Panc1 (cell line): ENCODE measurements at regions not wholly inside any gene's neighbourhood (a gene's known extent, or its start where the extent isn't known, plus 50 kb on each side); places are given as distances from the start of the nearest gene placed in this dataset.

ENCODE experiments used
- ATAC-seq: fragments of 200-7000 bp; cut with Tn5 transposase; 2 replicates; pipeline ENCODE4 v1.9.1; 2020; ENCODE audit warnings: mild to moderate bottlenecking, moderate library complexity
- BruUV-seq: library from RNA; stranded (reverse); fragments of 400-500 nt; replicated peaks from 2 replicates; lab custom pipeline; 2021; lab: Mats Ljungman, UMichigan
- CTCF ChIA-PET: fragments of 300-600 bp; sonication (Branson Sonifier 250); formaldehyde crosslinking; loops from one replicate; lab custom pipeline; 2022; ENCODE audit warnings: antibody characterized with exemption; lab: Charles Lee
- POLR2A ChIA-PET: fragments of 300-600 bp; sonication (Branson Sonifier 250); formaldehyde crosslinking; loops from one replicate; lab custom pipeline; 2022; ENCODE audit warnings: antibody characterized with exemption; lab: Charles Lee
- DNase-seq: peaks from one replicate; pipeline ENCODE4 v3.0.0-alpha.2; 2010; ENCODE audit warnings: low read depth, low spot score
- H3K27ac ChIP-seq: 2 replicates; pipeline ENCODE4 v1.5.1; 2011; ENCODE audit warnings: mild to moderate bottlenecking, low read length, inconsistent platforms
- H3K27me3 ChIP-seq: fragments of 200-500 bp; sonication (Bioruptor generic); 2 replicates; pipeline ENCODE4 v1.6.0; 2014; ENCODE audit warnings: low read length, inconsistent platforms; ENCODE audit not compliant: control insufficient read depth, insufficient read depth
- H3K36me3 ChIP-seq: fragments of 200-500 bp; sonication (Bioruptor generic); 2 replicates; pipeline ENCODE4 v1.5.1; 2014; ENCODE audit warnings: inconsistent platforms, mild to moderate bottlenecking, low read length, moderate library complexity; ENCODE audit not compliant: control insufficient read depth, insufficient read depth
- H3K4me1 ChIP-seq: 2 replicates; pipeline ENCODE4 v1.5.1; 2011; ENCODE audit warnings: inconsistent platforms, mild to moderate bottlenecking, low read length, moderate library complexity; ENCODE audit not compliant: control insufficient read depth, insufficient read depth
- H3K4me3 ChIP-seq, 2 experiments: 2 replicates each; pipeline ENCODE4 v1.5.1; 2011 to 2012; ENCODE audit warnings: low read depth in 2 of 2, low read length in 2 of 2, mild to moderate bottlenecking in 2 of 2, inconsistent platforms in 1 of 2, moderate library complexity in 1 of 2
- H3K9me3 ChIP-seq: fragments of 200-500 bp; sonication (Bioruptor generic); 2 replicates; pipeline ENCODE4 v1.5.1; 2014; ENCODE audit warnings: low read depth, mild to moderate bottlenecking, inconsistent platforms, low read length, moderate library complexity; ENCODE audit not compliant: control insufficient read depth, insufficient read depth
- CTCF ChIP-seq: fragments of 450-650 bp; IDR thresholded peaks from 2 replicates; pipeline ENCODE4 v1.5.1; 2017; ENCODE audit warnings: mild to moderate bottlenecking
- POLR2AphosphoS5 ChIP-seq: IDR thresholded peaks from 2 replicates; pipeline ENCODE4 v1.6.1; 2012; ENCODE audit warnings: mild to moderate bottlenecking, low read depth, low read length, moderate library complexity
- REST ChIP-seq, 2 experiments: IDR thresholded peaks; 2 replicates each; pipeline ENCODE4 v1.6.1; 2011 to 2012; ENCODE audit warnings: low read depth in 2 of 2, control low read depth in 1 of 2, low read length in 1 of 2, mild to moderate bottlenecking in 1 of 2, moderate library complexity in 1 of 2; ENCODE audit not compliant: insufficient read depth in 1 of 2
- SIN3A ChIP-seq: IDR thresholded peaks from 2 replicates; pipeline ENCODE4 v1.6.1; 2012; ENCODE audit warnings: low read depth, mild to moderate bottlenecking, low read length, moderate library complexity, borderline replicate concordance; ENCODE audit not compliant: insufficient read depth
- TCF7L2 ChIP-seq: IDR thresholded peaks from 2 replicates; pipeline ENCODE4 v1.6.1; 2011; ENCODE audit warnings: mild to moderate bottlenecking, low read depth, low read length, inconsistent platforms
- in situ Hi-C: cut with HindIII; loops from 2 replicates; pipeline ENCODE4 v1.10.0; 2016; ENCODE audit warnings: low sequenced_read_pairs, low pct_unique_long_range_greater_than_20kb
- intact Hi-C: fragments of 100-400 bp; cut with micrococcal nuclease; formaldehyde crosslinking; loops from one replicate; pipeline ENCODE4 v1.10.0; 2022; ENCODE audit not compliant: unreplicated experiment

- Histone ChIP-seq H3K36me3 (no peaks in the 10 kb centered on the region), H3K27me3 (peaks cover 4% of the 10 kb centered on the region; the same call in 1 of the 2 replicates), H3K4me3 (no peak overlapping the region), H3K9me3 (no peaks in the 10 kb centered on the region), H3K4me1 (no peaks in the 10 kb centered on the region), H3K27ac (no peak overlapping the region)
- DNase-seq, result no peak
- CTCF ChIA-PET, result no interaction called here
- POLR2A ChIA-PET, result no interaction called here
- in situ Hi-C loops, result no loop called here
- TF ChIP-seq TCF7L2 (no peak), CTCF (no peak), POLR2AphosphoS5 (no peak), REST (IDR thresholded peaks at IDR 0.05; ENCODE audit: insufficient read depth in 1 of 2, low read depth in 2 of 2, low read length in 1 of 2) (no peak), SIN3A (no peak)
- no peak for ATAC-seq
- no TSS peak for BruUV-seq
- intact Hi-C loops, result no loop called here
Measured at GRCh38 chr4:55269995-55270394, 76.0 kb upstream of the SRD5A3 start.

DNA sequence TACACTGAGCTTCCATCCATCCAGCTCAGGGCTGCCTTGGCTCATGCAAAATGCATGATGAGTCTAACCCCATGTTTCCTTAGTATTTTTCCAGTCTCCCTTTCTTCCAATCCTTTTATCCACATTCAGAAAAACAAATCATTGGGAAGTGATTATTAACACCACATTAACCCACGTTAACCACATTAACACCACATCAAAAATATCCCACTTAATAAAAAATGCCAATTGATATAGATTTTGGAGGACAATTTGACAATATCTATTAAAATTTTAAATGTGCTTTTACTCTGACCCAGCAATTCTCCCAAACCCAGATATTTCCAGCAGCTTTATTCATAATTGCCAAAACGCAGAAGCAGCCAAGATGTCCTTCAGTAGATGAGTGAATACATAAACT lies 75.6 kb upstream of the SRD5A3 start:
- DNase-seq (no peak), ATAC-seq (no peak)
- intact Hi-C loops, result no loop called here
- TF ChIP-seq TCF7L2, result no peak
- no peak for TF ChIP-seq SIN3A
- TF ChIP-seq POLR2AphosphoS5, result no peak
- no peak for TF ChIP-seq CTCF
- no peak for TF ChIP-seq REST (IDR thresholded peaks at IDR 0.05; ENCODE audit: insufficient read depth in 1 of 2, low read depth in 2 of 2, low read length in 1 of 2)
- Histone ChIP-seq H3K4me1 (no peaks in the 10 kb centered on the region), H3K36me3 (no peaks in the 10 kb centered on the region), H3K9me3 (no peaks in the 10 kb centered on the region), H3K4me3 (no peak overlapping the region), H3K27ac (no peak overlapping the region), H3K27me3 (peaks cover 4% of the 10 kb centered on the region; the same call in 1 of the 2 replicates)
- BruUV-seq, result no TSS peak
- POLR2A ChIA-PET, result no interaction called here
- CTCF ChIA-PET, result no interaction called here
- in situ Hi-C loops, result no loop called here
